Epidermal melanocyte (primary cell): ENCODE measurements at regions not wholly inside any gene's neighbourhood (a gene's known extent, or its start where the extent isn't known, plus 50 kb on each side); places are given as distances from the start of the nearest gene placed in this dataset.

Experiments
- DNase-seq: peaks from one replicate; pipeline ENCODE4 v3.0.0; 2011; ENCODE audit warnings: low spot score; ENCODE audit not compliant: insufficient read length

- DNase-seq: peak; percentile 26
These were observed 105.0 kb upstream of the GAP43 start for GRCh38 chr3:115518100-115518852.

GRCh38 chr3:115520241-115520640 lies 103.1 kb upstream of the GAP43 start:
- no peak for DNase-seq

GRCh38 chr3:115520651-115521245 lies 102.6 kb upstream of the GAP43 start:
- DNase-seq: no peak

- DNase-seq: no peak
These were observed 99.9 kb upstream of the GAP43 start for GRCh38 chr3:115523458-115523857.

GRCh38 chr3:115524549-115524948 lies 98.8 kb upstream of the GAP43 start:
- DNase-seq: no peak

GRCh38 chr3:115525731-115526130 lies 97.6 kb upstream of the GAP43 start:
- no peak for DNase-seq

- DNase-seq: no peak
These were observed 90.1 kb upstream of the GAP43 start for GRCh38 chr3:115533218-115533617.

GRCh38 chr3:115536171-115536570 lies 87.1 kb upstream of the GAP43 start:
- no peak for DNase-seq

GRCh38 chr3:115537669-115538068 lies 85.6 kb upstream of the GAP43 start:
- no peak for DNase-seq

GRCh38 chr3:115547207-115547606 lies 76.1 kb upstream of the GAP43 start:
- no peak for DNase-seq

- DNase-seq: no peak
These were observed 74.7 kb upstream of the GAP43 start for GRCh38 chr3:115548611-115549010.

GRCh38 chr3:115549071-115549470 lies 74.2 kb upstream of the GAP43 start:
- DNase-seq: no peak

- DNase-seq: no peak
These were observed 73.0 kb upstream of the GAP43 start for GRCh38 chr3:115550285-115550761.

GRCh38 chr3:115551016-115551415 lies 72.3 kb upstream of the GAP43 start:
- DNase-seq: no peak

GRCh38 chr3:115552007-115552406 lies 71.3 kb upstream of the GAP43 start:
- DNase-seq: no peak

GRCh38 chr3:115553796-115554486 lies 69.4 kb upstream of the GAP43 start:
- DNase-seq: no peak

- no peak for DNase-seq
These were observed 68.9 kb upstream of the GAP43 start for GRCh38 chr3:115554487-115554807.

GRCh38 chr3:115562636-115563267 lies 60.6 kb upstream of the GAP43 start:
- DNase-seq: no peak

- DNase-seq: no peak
These were observed 59.3 kb upstream of the GAP43 start for GRCh38 chr3:115563984-115564383.

- no peak for DNase-seq
These were observed 51.9 kb upstream of the GAP43 start for GRCh38 chr3:115571413-115571812.
